ENCODE measurements at regions not wholly inside any gene's neighbourhood (a gene's known extent, or its start where the extent isn't known, plus 50 kb on each side); places are given as distances from the start of the nearest gene placed in this dataset.

DNA sequence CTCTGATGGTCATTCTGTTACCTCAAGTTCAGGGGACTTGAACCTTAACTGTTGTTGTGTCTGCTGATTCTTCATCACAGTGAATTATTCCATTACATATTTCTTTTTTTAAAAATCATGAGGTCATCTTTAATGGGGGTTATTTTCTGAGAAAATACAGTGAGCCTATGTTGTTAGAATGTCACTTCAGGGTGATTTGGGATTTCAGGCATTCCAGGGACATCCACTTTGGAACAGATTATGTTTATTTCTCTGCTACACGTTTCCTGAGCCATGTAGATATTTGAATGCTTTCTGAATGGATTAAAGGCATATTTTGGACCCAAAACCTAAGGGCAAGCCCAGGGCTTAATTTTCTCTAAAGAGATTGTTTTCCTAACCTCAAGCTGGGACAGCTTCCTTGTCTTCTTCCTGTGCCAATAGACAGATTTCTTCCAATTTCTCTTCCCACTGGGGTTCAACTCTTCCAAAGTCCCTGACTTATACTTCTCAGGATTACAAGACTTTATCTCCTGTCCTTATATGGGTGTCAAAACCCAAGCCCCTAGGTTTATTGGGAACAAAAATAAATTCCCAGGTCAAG is 271.7 kb downstream of the ARHGAP12 start:
- TF ChIP-seq, protein P1, sequence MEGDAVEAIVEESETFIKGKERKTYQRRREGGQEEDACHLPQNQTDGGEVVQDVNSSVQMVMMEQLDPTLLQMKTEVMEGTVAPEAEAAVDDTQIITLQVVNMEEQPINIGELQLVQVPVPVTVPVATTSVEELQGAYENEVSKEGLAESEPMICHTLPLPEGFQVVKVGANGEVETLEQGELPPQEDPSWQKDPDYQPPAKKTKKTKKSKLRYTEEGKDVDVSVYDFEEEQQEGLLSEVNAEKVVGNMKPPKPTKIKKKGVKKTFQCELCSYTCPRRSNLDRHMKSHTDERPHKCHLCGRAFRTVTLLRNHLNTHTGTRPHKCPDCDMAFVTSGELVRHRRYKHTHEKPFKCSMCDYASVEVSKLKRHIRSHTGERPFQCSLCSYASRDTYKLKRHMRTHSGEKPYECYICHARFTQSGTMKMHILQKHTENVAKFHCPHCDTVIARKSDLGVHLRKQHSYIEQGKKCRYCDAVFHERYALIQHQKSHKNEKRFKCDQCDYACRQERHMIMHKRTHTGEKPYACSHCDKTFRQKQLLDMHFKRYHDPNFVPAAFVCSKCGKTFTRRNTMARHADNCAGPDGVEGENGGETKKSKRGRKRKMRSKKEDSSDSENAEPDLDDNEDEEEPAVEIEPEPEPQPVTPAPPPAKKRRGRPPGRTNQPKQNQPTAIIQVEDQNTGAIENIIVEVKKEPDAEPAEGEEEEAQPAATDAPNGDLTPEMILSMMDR (IDR thresholded peaks at IDR 0.05; ENCODE audit: insufficient read depth, low read length): no peak
- TF ChIP-seq, protein P2, sequence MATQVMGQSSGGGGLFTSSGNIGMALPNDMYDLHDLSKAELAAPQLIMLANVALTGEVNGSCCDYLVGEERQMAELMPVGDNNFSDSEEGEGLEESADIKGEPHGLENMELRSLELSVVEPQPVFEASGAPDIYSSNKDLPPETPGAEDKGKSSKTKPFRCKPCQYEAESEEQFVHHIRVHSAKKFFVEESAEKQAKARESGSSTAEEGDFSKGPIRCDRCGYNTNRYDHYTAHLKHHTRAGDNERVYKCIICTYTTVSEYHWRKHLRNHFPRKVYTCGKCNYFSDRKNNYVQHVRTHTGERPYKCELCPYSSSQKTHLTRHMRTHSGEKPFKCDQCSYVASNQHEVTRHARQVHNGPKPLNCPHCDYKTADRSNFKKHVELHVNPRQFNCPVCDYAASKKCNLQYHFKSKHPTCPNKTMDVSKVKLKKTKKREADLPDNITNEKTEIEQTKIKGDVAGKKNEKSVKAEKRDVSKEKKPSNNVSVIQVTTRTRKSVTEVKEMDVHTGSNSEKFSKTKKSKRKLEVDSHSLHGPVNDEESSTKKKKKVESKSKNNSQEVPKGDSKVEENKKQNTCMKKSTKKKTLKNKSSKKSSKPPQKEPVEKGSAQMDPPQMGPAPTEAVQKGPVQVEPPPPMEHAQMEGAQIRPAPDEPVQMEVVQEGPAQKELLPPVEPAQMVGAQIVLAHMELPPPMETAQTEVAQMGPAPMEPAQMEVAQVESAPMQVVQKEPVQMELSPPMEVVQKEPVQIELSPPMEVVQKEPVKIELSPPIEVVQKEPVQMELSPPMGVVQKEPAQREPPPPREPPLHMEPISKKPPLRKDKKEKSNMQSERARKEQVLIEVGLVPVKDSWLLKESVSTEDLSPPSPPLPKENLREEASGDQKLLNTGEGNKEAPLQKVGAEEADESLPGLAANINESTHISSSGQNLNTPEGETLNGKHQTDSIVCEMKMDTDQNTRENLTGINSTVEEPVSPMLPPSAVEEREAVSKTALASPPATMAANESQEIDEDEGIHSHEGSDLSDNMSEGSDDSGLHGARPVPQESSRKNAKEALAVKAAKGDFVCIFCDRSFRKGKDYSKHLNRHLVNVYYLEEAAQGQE (IDR thresholded peaks at IDR 0.05; ENCODE audit: insufficient replicate concordance, low read depth): no peak
- TF ChIP-seq POLR2AphosphoS5 (IDR thresholded peaks at IDR 0.05; ENCODE audit: low read depth): no peak
- no peak for TF ChIP-seq GABPA (IDR thresholded peaks at IDR 0.05; ENCODE audit: low read depth)
- no peak for TF ChIP-seq SPI1 (IDR thresholded peaks at IDR 0.05; ENCODE audit: borderline replicate concordance, low read depth)

Data from HL-60 (cell line).